GM12873 (cell line): ENCODE measurements at regions not wholly inside any gene's neighbourhood (a gene's known extent, or its start where the extent isn't known, plus 50 kb on each side); places are given as distances from the start of the nearest gene placed in this dataset.

Experiments used
- TF ChIP-seq, protein P1 (sequence below): IDR thresholded peaks from 2 replicates; pipeline ENCODE4 v1.5.1; 2012; ENCODE audit warnings: low read depth, mild to moderate bottlenecking, moderate library complexity, low read length, control low read depth; ENCODE audit not compliant: insufficient read depth; ENCODE audit errors: missing control alignments

DNA sequence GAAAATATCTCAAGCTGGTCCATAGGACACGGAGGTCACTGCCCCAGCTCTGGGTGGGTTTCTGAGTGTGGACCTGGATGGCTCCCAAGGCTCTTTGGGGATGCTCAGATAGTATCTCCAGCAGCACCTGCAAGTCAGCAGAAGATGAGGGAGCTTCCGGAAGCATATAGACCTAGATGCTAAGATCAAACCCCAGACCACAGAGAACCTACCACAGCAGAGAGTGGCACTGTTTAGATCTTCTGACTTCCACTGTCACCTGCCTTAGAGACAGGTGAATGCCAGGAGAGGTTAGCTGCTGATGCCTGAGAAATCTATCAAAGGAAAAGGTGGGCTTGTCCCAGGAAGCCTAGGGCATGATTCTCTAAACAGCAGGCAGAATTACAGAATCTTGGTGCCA, 105.7 kb upstream of the TRPM1 start:
- TF ChIP-seq, protein P1, sequence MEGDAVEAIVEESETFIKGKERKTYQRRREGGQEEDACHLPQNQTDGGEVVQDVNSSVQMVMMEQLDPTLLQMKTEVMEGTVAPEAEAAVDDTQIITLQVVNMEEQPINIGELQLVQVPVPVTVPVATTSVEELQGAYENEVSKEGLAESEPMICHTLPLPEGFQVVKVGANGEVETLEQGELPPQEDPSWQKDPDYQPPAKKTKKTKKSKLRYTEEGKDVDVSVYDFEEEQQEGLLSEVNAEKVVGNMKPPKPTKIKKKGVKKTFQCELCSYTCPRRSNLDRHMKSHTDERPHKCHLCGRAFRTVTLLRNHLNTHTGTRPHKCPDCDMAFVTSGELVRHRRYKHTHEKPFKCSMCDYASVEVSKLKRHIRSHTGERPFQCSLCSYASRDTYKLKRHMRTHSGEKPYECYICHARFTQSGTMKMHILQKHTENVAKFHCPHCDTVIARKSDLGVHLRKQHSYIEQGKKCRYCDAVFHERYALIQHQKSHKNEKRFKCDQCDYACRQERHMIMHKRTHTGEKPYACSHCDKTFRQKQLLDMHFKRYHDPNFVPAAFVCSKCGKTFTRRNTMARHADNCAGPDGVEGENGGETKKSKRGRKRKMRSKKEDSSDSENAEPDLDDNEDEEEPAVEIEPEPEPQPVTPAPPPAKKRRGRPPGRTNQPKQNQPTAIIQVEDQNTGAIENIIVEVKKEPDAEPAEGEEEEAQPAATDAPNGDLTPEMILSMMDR = no peak

DNA sequence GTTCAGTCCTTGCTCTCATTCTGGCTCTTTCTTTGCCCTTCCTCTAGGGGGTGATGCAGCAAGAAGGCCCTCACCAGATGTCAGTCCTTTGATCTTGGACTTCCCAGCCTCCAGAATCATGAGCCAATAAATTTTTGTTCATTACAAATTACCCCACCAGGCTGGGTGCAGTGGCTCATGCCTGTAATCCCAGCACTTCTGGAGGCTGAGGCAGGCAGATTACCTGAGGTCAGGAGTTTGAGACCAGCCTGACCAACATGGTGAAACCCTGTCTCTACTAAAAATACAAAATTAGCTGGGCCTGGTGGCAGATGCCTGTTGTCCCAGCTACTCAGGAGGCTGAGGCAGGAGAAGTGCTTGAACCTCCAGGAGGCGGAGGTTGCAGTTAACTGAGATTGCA, 106.3 kb upstream of the TRPM1 start:
- TF ChIP-seq, protein P1 = peak; percentile 14

DNA sequence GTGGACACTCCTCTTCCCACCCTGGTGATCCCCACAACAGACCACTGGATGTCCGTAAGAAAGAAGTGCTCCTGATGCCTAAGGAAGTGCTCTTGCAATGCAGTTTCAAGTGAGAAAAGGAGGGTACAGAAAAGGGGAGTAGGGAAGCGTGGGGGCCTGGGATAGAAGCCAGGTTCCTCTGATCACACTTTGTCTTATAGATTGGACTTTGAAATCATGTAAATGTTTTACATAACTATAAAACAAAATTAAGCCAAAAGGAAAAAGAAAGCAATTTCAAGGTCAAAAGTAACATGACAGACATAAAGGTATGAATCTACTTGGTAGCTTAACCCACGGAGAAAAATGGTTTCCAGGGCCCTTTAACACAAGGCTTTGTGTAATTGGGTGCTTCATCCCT, 107.3 kb upstream of the TRPM1 start:
- TF ChIP-seq, protein P1 = no peak

DNA sequence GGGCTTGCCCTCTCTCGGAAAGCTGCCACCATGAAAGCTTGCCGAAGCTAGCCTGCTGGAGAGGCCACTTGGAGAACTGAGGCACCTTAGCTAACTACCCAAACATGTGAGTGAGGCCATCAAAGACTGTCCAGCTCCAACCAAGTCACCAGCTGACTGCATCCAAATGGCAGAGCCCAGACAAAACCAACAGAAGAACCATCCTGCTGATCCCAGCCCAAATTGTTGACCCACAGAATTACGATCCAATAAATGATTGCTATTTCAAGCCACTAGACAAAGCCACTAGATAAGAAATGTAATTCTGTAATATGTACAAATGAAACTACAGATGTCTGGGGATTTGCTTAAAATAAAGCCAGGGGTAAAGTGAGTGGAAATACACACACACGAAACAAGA, 109.8 kb upstream of the TRPM1 start:
- TF ChIP-seq, protein P1 = no peak

DNA sequence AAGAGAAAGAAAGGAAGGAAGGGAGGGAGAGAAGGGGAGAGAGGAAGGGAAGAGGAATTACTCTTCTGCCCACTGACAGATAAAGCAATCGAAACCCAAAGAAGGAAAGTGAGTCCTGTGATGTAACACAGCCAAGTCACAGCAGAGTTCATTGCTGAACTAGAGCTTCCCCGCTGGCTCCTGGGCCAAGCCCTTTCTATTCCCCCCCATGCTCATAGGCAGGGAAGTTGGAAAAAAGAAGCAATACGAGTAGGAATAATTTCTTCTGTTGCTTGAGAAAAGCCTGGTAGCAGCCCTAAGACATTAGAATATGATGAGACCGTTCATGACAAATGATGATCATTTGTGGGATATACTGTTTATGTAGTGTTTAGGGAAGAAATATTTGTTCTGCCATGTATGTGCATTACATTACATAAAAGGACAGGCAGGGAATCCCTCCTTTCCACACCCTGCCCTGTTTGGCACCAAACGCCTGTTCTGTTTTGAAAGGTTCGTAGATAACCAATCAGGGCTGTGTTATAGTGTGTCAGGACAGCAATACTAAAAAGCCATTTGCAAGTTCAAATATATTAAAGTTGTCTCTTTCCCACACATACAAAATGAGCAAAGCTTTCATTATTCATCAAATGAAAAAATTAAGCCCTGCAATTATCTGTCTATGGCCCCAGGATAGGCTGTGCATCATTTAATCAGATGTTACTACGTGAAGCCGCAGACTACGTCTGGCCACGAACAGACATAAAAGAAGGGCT, 111.0 kb upstream of the TRPM1 start:
- TF ChIP-seq, protein P1 = no peak

DNA sequence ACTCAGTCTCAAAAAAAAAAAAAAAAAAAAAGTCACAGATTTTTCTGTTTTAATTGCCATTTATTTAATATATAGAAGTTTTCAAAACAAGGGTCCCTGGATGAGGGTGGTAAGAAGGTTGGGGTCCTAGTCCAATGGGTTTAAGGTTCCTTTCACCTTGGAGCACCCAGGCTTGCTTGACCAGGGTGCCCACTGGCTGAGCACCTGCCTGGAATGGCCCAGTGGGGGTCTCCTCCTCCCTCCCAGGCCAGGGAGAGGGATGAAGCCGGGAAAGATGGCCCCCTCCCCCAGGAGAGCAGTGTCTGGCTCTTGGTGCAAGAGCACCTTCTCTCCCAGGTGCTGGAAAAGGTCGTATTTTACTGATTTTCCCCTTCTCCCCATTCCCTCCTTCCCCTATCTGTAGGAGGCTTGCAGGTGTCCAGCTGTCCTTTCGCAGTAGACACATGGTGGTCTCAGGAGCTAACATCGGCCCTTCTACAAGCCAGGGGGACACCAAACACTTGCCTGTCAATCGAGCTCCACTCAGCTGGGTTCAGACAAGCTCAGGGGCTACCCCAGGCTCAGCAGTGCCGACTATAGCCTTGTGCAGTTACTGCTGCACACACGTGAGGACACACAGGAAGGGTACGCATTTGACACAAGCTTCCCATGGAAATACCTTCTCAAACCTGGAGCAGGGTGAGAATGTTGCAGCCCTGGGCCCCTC, 112.3 kb upstream of the KLF13 start:
- TF ChIP-seq, protein P1 = peak; percentile 17

DNA sequence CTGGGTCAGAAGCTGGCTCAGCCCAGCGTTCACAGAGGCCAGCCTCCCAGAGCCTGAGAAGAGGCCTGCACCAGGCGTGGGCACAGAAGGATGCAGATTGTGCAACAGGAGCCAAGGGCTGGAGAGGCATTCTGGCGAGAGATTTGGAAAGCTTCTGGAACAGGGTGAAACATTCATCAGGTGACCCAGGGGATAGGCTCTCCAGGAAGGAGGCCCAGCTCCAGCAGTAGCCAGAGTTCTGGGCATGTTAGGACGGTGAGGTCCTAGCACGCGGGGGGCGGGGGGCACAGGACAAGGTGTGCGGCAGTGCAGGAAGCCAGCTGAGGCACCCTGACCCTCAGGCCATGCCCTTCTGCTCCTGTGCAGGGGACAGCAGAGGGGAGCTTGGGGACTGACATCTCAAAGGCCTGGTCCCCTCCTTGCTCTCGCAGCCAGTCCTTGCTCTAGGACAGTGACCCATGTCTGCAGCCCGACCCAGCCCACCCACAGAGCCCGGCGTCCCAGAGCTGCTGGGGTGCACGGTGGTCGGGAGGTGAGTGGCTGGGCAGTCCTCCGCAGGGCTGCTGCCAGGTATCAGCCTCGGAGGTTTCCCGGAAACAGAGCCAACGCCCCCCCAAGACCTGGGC, 111.7 kb upstream of the KLF13 start:
- TF ChIP-seq, protein P1 = no peak
